ENCODE measurements at regions not wholly inside any gene's neighbourhood (a gene's known extent, or its start where the extent isn't known, plus 50 kb on each side); places are given as distances from the start of the nearest gene placed in this dataset.

DNA sequence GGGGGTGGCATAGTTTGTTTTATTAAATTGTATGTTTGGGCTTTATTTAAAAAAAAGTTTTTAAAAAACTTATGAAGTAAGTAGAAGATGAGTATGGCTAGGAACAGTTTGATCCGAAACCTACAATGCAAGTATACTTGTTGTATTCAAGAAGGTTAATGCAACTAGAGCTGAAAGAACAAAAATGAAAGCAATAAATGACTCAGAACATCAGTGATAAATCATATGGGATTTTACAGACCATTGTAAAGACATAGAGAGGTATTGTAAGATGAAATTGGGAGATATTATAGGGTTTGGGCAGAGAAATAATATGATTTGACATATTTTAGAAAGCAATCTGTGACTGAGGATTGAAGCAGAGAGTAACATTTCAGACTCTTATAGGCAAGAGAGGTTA lies 1135.3 kb downstream of the SLITRK5 start:
- H3K27me3 ChIP-seq (ENCODE audit: low read length): no peaks in the 10 kb centered on the region
- H4K20me1 ChIP-seq (ENCODE audit: low read length): no peaks in the 10 kb centered on the region
- DNase-seq (no peak), ATAC-seq (no peak)
- H3K4me1 ChIP-seq (ENCODE audit: insufficient read depth, low read length): 0 out of 2 replicates have a peak, but pooled peaks cover 6% of the 10 kb centered on the region
- no peaks in the 10 kb centered on the region for H3K9me3 ChIP-seq (ENCODE audit: low read length)
- no peak overlapping the region for H3K9ac ChIP-seq (ENCODE audit: low read length)
- POLR2A ChIA-PET (ENCODE audit: unreplicated experiment): no interaction called here
- no peak overlapping the region for H2AFZ ChIP-seq (ENCODE audit: low read length)
- no peaks in the 10 kb centered on the region for H3K9me2 ChIP-seq (replicated peaks; ENCODE audit: low read length)
- H3K4me2 ChIP-seq (ENCODE audit: low read length): no peak overlapping the region
- H3K36me3 ChIP-seq (ENCODE audit: low read depth, low read length): no peaks in the 10 kb centered on the region
- intact Hi-C loops (cut with micrococcal nuclease): no loop called here
- no peaks in the 10 kb centered on the region for H3F3A ChIP-seq (ENCODE audit: low read length, unreplicated experiment)
- TF ChIP-seq EZH2 (IDR thresholded peaks at IDR 0.05; ENCODE audit: low read length, unreplicated experiment) (no peak), EZH2phosphoT487 (IDR thresholded peaks at IDR 0.05; ENCODE audit: borderline replicate concordance, low read length) (no peak)
- TF ChIP-seq, protein P1, sequence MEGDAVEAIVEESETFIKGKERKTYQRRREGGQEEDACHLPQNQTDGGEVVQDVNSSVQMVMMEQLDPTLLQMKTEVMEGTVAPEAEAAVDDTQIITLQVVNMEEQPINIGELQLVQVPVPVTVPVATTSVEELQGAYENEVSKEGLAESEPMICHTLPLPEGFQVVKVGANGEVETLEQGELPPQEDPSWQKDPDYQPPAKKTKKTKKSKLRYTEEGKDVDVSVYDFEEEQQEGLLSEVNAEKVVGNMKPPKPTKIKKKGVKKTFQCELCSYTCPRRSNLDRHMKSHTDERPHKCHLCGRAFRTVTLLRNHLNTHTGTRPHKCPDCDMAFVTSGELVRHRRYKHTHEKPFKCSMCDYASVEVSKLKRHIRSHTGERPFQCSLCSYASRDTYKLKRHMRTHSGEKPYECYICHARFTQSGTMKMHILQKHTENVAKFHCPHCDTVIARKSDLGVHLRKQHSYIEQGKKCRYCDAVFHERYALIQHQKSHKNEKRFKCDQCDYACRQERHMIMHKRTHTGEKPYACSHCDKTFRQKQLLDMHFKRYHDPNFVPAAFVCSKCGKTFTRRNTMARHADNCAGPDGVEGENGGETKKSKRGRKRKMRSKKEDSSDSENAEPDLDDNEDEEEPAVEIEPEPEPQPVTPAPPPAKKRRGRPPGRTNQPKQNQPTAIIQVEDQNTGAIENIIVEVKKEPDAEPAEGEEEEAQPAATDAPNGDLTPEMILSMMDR (conservative IDR thresholded peaks at IDR 0.05; ENCODE audit: low read depth, low read length): no peak
- CTCF ChIA-PET: no interaction called here
- H3K27ac ChIP-seq (ENCODE audit: low read length): no peak overlapping the region
- H3K4me3 ChIP-seq (ENCODE audit: low read length): no peak overlapping the region
- H3K79me2 ChIP-seq (ENCODE audit: low read length): no peaks in the 10 kb centered on the region
- no TSS peak for BruUV-seq (replicated peaks)

DNA sequence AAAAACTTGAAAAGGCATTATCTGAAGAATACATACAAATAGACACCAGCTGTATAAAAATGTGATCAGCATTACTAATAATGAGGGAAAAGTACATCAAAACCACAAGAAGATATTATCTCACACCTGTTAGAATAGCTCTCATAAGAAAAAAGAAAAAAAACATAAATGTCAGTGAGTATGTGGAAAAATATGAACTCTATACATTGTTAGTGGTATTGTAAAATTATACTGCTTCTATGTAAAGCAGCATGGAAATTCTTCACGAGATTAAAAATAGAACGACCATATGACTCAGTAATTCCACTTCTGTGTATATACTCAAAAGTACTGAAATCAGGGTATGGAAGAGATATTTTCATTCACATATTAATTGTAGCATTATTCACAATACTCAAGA lies 1146.4 kb downstream of the SLITRK5 start:
- ChIA-PET CTCF (no interaction called here), POLR2A (ENCODE audit: unreplicated experiment) (no interaction called here)
- BruUV-seq (replicated peaks): no TSS peak

DNA sequence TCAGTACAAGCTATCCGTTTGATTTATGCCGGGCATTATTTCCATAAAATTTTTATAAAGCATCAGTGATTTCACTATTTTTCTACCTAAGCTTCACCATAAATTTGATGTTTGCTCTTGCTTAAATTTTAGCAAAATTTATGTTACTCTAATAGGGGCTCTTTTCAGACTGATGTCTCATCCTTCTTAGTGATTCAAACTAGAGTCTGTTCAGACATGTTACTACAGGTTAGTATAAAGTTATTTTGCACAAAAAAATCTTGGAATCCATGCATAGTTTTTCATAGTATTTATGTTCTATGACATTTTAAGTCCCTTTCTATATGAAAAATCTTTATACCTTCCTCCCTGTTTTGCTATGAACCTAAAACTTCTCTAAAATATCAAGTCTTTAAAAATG lies 1151.9 kb downstream of the SLITRK5 start:
- Histone ChIP-seq H3K27me3 (ENCODE audit: low read length) (no peaks in the 10 kb centered on the region), H3K9me3 (ENCODE audit: low read length) (no peaks in the 10 kb centered on the region), H2AFZ (ENCODE audit: low read length) (no peak overlapping the region), H3F3A (ENCODE audit: low read length, unreplicated experiment) (no peaks in the 10 kb centered on the region), H3K36me3 (ENCODE audit: low read depth, low read length) (no peaks in the 10 kb centered on the region), H4K20me1 (ENCODE audit: low read length) (no peaks in the 10 kb centered on the region), H3K27ac (ENCODE audit: low read length) (no peak overlapping the region), H3K4me3 (ENCODE audit: low read length) (no peak overlapping the region), H3K9me2 (replicated peaks; ENCODE audit: low read length) (no peaks in the 10 kb centered on the region), H3K4me2 (ENCODE audit: low read length) (no peak overlapping the region), H3K4me1 (ENCODE audit: insufficient read depth, low read length) (no peaks in the 10 kb centered on the region), H3K79me2 (ENCODE audit: low read length) (no peaks in the 10 kb centered on the region), H3K9ac (ENCODE audit: low read length) (no peak overlapping the region)
- DNase-seq: no peak
- no peak for ATAC-seq
- BruUV-seq (replicated peaks): no TSS peak
- POLR2A ChIA-PET (ENCODE audit: unreplicated experiment): no interaction called here
- intact Hi-C loops (cut with micrococcal nuclease): no loop called here
- CTCF ChIA-PET: no interaction called here
- TF ChIP-seq, protein P1 (conservative IDR thresholded peaks at IDR 0.05; ENCODE audit: low read depth, low read length): no peak
- TF ChIP-seq EZH2 (IDR thresholded peaks at IDR 0.05; ENCODE audit: low read length, unreplicated experiment) (no peak), EZH2phosphoT487 (IDR thresholded peaks at IDR 0.05; ENCODE audit: borderline replicate concordance, low read length) (no peak)

More for the DNA sequence above, 1146.4 kb downstream of the SLITRK5 start:
- Histone ChIP-seq H3K4me3 (ENCODE audit: low read length) (no peak overlapping the region), H3F3A (ENCODE audit: low read length, unreplicated experiment) (no peaks in the 10 kb centered on the region), H4K20me1 (ENCODE audit: low read length) (no peaks in the 10 kb centered on the region), H2AFZ (ENCODE audit: low read length) (no peak overlapping the region), H3K9ac (ENCODE audit: low read length) (no peak overlapping the region), H3K9me3 (ENCODE audit: low read length) (no peaks in the 10 kb centered on the region), H3K27ac (ENCODE audit: low read length) (no peak overlapping the region), H3K4me2 (ENCODE audit: low read length) (no peak overlapping the region), H3K9me2 (replicated peaks; ENCODE audit: low read length) (no peaks in the 10 kb centered on the region), H3K79me2 (ENCODE audit: low read length) (no peaks in the 10 kb centered on the region), H3K27me3 (ENCODE audit: low read length) (no peaks in the 10 kb centered on the region), H3K4me1 (ENCODE audit: insufficient read depth, low read length) (no peaks in the 10 kb centered on the region), H3K36me3 (ENCODE audit: low read depth, low read length) (no peaks in the 10 kb centered on the region)
- TF ChIP-seq EZH2phosphoT487 (IDR thresholded peaks at IDR 0.05; ENCODE audit: borderline replicate concordance, low read length): no peak
- TF ChIP-seq, protein P1 (conservative IDR thresholded peaks at IDR 0.05; ENCODE audit: low read depth, low read length): no peak
- TF ChIP-seq EZH2 (IDR thresholded peaks at IDR 0.05; ENCODE audit: low read length, unreplicated experiment): no peak
- ATAC-seq (no peak), DNase-seq (no peak)
- intact Hi-C loops (cut with micrococcal nuclease): no loop called here
